Gastrocnemius medialis (tissue), 4 donors: ENCODE measurements at regions not wholly inside any gene's neighbourhood (a gene's known extent, or its start where the extent isn't known, plus 50 kb on each side); places are given as distances from the start of the nearest gene placed in this dataset.

Source experiments
- CTCF ChIP-seq, 5 experiments: fragments of 450-650 bp in 3 of 5; fragments of 200-600 bp in 2 of 5; sonication (generic) in 2 of 5; IDR thresholded peaks in 4 of 5; conservative IDR thresholded peaks in 1 of 5; 1 replicate in 4 of 5; 2 replicates in 1 of 5; pipeline ENCODE4 v1.5.1; 2016 to 2019; ENCODE audit warnings: antibody characterized with exemption in 5 of 5, mild to moderate bottlenecking in 3 of 5, moderate library complexity in 3 of 5
- POLR2A ChIP-seq, 2 donors: fragments of 450-650 bp; IDR thresholded peaks; one replicate each; pipeline ENCODE4 v1.6.1; 2017; ENCODE audit warnings: antibody characterized with exemption in 2 of 2, mild to moderate bottlenecking in 2 of 2, moderate library complexity in 2 of 2

- TF ChIP-seq POLR2A (IDR thresholded peaks at IDR 0.05) (no peak), CTCF (IDR thresholded peaks at IDR 0.05 in 4 of 5, conservative IDR thresholded peaks at IDR 0.05 in 1 of 5) (no peak)
These were observed 62.6 kb upstream of the CACNA2D1 start for GRCh38 chr7:82506208-82506607.
